ENCODE measurements at regions not wholly inside any gene's neighbourhood (a gene's known extent, or its start where the extent isn't known, plus 50 kb on each side); places are given as distances from the start of the nearest gene placed in this dataset.

DNA sequence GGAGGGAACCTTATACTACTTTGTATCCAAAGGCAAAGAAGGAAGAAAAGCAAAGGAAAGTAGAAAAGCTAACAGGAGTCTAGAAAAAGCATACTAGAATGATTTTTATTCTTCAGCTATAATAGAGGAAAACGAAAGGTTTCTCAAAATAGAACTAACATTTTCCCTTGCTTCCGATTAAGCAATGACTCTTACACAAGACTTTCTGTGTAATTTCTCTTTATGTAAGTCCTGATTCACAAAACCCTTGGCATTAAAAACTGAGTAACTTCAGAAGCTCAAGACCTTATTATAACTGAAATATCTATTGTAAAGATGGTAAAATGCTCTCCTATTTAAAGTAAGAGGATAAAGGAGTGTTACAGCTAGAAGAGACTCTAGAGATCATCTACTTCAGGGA lies 97.4 kb downstream of the DTWD1 start:
- H3K4me3 ChIP-seq (replicated peaks; ENCODE audit: low read depth, low read length), result no peak overlapping the region
- DNase-seq (ENCODE audit: extremely low read depth, low read depth), result no peak
- TF ChIP-seq CTCF (IDR thresholded peaks at IDR 0.05; ENCODE audit: low read depth, low read length, missing control alignments), result no peak

DNA sequence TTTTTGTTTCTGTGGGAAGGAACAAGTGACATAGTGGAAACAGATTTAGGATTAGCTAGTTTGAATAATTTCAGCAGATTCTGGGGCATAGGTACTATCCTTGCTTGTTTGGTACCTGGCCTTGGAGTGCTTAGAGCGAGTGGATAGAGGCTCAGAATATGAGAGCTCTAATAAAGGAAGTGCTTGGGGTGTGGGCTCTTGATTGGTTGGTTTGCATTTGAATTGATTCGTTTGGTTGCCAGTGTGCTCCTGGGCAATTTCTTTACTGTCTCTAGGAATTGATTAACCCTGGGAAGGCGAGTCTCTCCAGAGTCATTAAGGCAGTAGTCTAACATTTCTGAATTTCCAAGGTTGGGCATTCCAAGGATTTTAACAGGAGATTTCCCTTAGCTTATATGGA lies 98.0 kb downstream of the DTWD1 start:
- no peak for DNase-seq (ENCODE audit: extremely low read depth, low read depth)
- no peak for TF ChIP-seq CTCF (IDR thresholded peaks at IDR 0.05; ENCODE audit: low read depth, low read length, missing control alignments)
- no peak overlapping the region for H3K4me3 ChIP-seq (replicated peaks; ENCODE audit: low read depth, low read length)

DNA sequence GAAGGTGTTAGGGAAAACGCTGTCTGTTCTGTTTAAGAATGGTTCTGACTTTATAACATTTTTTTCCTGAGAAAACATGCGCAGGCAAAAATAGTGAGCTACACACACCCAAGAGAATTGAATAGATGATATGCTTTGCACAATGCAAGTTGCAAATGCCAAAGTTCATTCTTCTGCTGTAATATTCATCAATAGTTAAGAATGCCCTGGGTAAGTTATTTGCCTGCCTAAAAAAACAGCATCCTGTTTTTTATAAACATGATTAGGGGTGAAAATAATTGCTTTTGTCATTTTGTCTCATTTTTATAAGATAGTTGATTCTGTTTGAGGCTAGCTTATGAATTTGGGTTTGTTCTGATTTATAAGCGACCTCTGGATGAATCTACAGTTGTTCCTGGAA lies 99.4 kb downstream of the DTWD1 start:
- TF ChIP-seq CTCF (IDR thresholded peaks at IDR 0.05; ENCODE audit: low read depth, low read length, missing control alignments), result no peak
- H3K4me3 ChIP-seq (replicated peaks; ENCODE audit: low read depth, low read length), result no peak overlapping the region

DNA sequence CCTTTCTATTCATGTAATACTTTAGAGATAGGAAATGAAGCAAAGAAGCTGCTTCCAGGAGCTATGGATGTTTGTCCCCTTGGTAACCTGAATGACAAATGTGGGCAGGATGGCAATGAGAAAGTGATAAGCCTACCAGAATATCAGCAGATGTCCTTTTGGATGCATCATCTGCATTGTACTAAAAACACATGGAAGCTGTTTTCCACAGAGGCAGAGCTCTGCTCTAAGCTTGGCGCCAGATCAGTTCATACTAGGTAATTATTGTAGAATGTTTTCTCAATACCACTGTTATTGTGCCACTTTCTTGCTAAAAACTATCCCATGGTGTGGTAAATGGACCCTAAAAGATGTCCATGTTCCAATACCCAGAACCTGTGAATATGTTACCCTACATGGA lies 100.2 kb downstream of the DTWD1 start:
- no peak for DNase-seq (ENCODE audit: extremely low read depth, low read depth)

More for the DNA sequence above, 99.4 kb downstream of the DTWD1 start:
- no peak for DNase-seq (ENCODE audit: extremely low read depth, low read depth)

DNA sequence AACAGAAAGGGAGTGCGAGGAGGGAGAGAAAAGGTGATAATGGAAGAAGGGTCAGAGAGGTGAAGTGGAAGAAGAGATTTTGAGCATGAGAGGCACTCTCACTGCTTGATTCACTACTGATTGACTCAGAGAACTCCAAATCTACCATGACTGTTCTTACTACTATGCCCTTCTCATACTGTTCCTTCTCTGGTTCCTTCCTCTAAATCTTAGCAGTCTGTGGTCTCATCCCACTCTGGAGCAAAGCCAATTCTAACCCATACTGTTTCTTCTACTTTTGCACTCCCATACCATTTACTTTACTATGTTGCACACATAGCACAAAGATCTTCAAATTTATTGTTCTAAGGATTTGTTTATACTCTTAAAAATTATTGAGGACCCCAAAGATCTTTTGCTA lies 100.8 kb downstream of the DTWD1 start:
- H3K4me3 ChIP-seq (replicated peaks; ENCODE audit: low read depth, low read length), result no peak overlapping the region
- no peak for DNase-seq (ENCODE audit: extremely low read depth, low read depth)
- TF ChIP-seq CTCF (IDR thresholded peaks at IDR 0.05; ENCODE audit: low read depth, low read length, missing control alignments), result no peak

More for the DNA sequence above, 100.2 kb downstream of the DTWD1 start:
- no peak overlapping the region for H3K4me3 ChIP-seq (replicated peaks; ENCODE audit: low read depth, low read length)
- TF ChIP-seq CTCF (IDR thresholded peaks at IDR 0.05; ENCODE audit: low read depth, low read length, missing control alignments), result no peak

DNA sequence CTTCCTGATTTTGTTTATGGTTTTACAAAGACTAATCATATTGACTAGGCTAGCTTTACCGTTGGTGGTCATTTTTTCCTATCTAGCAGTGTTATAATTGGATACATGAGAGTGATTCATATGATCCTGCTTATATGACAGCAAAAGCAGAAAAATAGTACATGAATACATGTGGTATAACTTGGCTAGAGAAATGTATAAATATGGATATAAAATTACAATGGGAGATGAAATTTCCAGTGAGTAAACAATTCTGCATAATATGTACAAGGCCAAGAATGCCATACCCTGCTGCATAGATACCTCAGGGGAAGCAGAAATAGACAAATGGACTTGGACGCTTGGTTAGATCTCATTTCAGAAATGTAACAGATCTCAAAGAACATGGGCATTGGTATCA lies 103.1 kb downstream of the DTWD1 start:
- no peak for TF ChIP-seq CTCF (IDR thresholded peaks at IDR 0.05; ENCODE audit: low read depth, low read length, missing control alignments)
- DNase-seq (ENCODE audit: extremely low read depth, low read depth), result no peak
- H3K4me3 ChIP-seq (replicated peaks; ENCODE audit: low read depth, low read length), result no peak overlapping the region

Data from HFF-Myc (cell line).